BE2C (cell line): ENCODE measurements at regions not wholly inside any gene's neighbourhood (a gene's known extent, or its start where the extent isn't known, plus 50 kb on each side); places are given as distances from the start of the nearest gene placed in this dataset.

ENCODE experiments used
- DNase-seq: peaks from one replicate; pipeline ENCODE4 v3.0.0-alpha.2; 2020
- H3K27me3 ChIP-seq: fragments of 250-450 bp; sonication (Bioruptor Pico); 2 replicates; pipeline ENCODE4 v1.5.1; 2020; ENCODE audit warnings: mild to moderate bottlenecking
- H3K36me3 ChIP-seq: fragments of 250-450 bp; sonication (Bioruptor Pico); 2 replicates; pipeline ENCODE4 v1.5.1; 2020; ENCODE audit warnings: mild to moderate bottlenecking
- H3K4me1 ChIP-seq: fragments of 250-450 bp; sonication (Bioruptor Pico); 2 replicates; pipeline ENCODE4 v1.5.1; 2020
- H3K4me3 ChIP-seq: 2 replicates; pipeline ENCODE4 v1.5.1; 2011; ENCODE audit warnings: low read depth, low read length
- H3K9me3 ChIP-seq: fragments of 250-450 bp; sonication (Bioruptor Pico); 2 replicates; pipeline ENCODE4 v1.5.1; 2020
- TF ChIP-seq, protein P1 (sequence below): IDR thresholded peaks from 2 replicates; pipeline ENCODE4 v1.5.1; 2012; ENCODE audit warnings: mild to moderate bottlenecking, low read depth, low read length

DNA sequence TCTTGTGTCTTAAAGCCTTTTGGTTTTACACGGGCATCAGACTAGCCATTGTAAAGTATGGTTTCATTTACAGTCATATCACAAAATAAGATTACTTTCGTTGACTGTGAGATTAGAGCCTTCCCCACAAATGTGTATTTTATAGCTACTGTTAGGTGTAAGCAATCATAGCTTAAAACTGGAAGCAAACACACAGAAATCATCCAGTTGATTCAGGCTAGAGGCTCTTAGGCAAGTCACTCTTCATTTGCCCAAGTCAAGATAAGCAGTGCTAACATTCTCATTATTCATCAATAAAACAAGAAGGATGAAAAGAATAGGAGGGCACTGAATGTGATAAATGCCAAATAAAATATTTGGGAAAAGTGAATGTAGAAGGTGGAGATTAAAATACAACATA is 448.7 kb upstream of the FAM241A start:
- DNase-seq = no peak
- H3K4me3 ChIP-seq = no peak overlapping the region
- no peaks in the 10 kb centered on the region for H3K4me1 ChIP-seq
- no peaks in the 10 kb centered on the region for H3K9me3 ChIP-seq
- H3K36me3 ChIP-seq = no peaks in the 10 kb centered on the region
- TF ChIP-seq, protein P1, sequence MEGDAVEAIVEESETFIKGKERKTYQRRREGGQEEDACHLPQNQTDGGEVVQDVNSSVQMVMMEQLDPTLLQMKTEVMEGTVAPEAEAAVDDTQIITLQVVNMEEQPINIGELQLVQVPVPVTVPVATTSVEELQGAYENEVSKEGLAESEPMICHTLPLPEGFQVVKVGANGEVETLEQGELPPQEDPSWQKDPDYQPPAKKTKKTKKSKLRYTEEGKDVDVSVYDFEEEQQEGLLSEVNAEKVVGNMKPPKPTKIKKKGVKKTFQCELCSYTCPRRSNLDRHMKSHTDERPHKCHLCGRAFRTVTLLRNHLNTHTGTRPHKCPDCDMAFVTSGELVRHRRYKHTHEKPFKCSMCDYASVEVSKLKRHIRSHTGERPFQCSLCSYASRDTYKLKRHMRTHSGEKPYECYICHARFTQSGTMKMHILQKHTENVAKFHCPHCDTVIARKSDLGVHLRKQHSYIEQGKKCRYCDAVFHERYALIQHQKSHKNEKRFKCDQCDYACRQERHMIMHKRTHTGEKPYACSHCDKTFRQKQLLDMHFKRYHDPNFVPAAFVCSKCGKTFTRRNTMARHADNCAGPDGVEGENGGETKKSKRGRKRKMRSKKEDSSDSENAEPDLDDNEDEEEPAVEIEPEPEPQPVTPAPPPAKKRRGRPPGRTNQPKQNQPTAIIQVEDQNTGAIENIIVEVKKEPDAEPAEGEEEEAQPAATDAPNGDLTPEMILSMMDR = no peak
- H3K27me3 ChIP-seq = no peaks in the 10 kb centered on the region

DNA sequence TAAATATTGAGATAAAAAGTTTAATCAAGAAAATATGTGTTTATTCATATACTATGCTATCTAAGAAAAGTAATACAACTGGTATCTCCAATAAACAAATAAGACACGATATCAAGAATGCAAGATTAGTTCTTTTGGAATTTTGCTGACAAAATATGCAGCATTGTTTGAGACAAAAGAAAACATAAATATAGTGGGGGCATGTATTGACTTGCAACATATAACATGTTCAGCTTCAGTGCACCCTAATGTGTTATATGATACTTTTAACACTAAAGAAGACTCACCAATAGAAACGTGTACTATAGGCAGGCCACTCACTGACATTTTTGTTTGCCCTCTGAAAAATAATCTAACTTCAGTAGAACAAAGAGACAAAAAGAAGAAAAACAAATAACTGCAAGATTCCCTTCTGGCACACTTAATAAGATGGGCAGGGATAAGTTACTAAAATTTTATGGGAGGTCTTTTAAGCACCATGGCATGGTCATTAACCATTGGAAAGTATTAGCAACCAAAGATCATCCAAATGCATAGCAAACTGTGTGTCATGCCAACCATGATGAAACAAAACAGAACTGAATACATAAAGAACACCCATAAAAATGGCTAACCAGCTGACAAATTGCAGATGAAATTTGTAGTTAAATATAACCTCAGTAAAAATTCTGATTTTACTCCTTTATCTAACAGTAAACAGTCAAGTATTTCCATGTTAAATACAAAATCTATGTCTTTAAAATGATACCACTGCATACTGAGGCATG is 447.9 kb upstream of the FAM241A start:
- H3K27me3 ChIP-seq = no peaks in the 10 kb centered on the region
- H3K36me3 ChIP-seq = no peaks in the 10 kb centered on the region
- no peak overlapping the region for H3K4me3 ChIP-seq
- H3K4me1 ChIP-seq = no peaks in the 10 kb centered on the region
- TF ChIP-seq, protein P1 = no peak
- no peaks in the 10 kb centered on the region for H3K9me3 ChIP-seq
- no peak for DNase-seq

DNA sequence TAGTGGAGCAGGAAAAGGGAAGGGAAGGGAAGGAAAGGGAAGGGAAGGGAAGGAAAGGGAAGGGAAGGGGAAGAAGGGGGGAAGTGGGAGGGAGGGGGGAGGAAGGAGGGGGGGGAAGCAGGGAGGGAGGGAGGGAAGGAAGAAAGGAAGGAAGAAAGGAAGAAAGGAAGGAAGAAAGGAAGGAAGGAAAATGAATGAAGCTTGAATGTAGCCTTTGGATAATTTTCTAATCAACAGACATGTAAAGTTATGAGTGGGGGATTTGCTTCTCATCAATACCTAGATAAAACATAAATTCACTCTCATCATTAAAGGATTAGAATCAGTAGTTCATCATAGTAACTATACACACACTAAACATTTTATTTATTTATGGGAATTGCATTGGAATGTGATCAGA is 446.9 kb upstream of the FAM241A start:
- no peaks in the 10 kb centered on the region for H3K4me1 ChIP-seq
- TF ChIP-seq, protein P1 = no peak
- H3K27me3 ChIP-seq = no peaks in the 10 kb centered on the region
- no peak for DNase-seq
- H3K36me3 ChIP-seq = no peaks in the 10 kb centered on the region
- no peaks in the 10 kb centered on the region for H3K9me3 ChIP-seq
- H3K4me3 ChIP-seq = no peak overlapping the region

DNA sequence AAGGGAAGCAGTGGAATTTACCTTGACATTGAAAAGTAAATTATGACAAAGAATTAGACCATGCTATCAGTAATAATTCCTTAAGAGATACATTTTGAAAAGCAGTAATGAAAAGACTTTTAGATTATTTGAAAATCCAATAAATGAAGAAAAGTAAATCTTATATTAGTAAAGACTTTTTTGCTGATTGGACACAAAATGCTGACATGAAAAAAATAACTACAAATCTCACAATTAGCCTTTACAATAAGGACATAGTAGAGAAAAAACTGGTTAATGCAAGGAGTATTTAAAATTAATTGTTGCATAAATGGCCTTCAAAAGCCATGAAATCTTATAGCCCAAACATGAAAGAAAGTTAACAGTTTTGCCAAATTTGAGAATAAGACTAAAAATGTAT is 446.1 kb upstream of the FAM241A start:
- H3K4me3 ChIP-seq = no peak overlapping the region
- no peaks in the 10 kb centered on the region for H3K4me1 ChIP-seq
- H3K36me3 ChIP-seq = no peaks in the 10 kb centered on the region
- TF ChIP-seq, protein P1 = no peak
- H3K9me3 ChIP-seq = no peaks in the 10 kb centered on the region
- H3K27me3 ChIP-seq = no peaks in the 10 kb centered on the region
- no peak for DNase-seq

DNA sequence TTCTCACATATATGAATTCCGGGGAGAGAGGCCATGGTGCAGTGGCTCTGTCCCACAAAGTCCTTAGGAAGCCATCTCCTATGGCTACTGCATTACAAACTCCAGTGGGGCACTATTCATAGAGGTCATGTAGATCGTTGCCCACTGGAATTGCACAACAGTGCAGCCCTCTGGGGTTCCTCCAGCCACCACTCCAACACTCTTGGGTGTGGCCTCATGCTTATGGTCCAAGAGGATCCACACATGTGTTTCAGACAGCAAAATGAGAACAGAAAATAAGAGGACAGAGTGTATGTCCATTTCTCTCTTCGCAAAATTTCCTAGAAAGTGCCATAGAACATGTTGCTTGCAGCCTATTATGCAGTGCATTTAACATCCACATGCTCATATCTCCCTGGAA is 444.2 kb upstream of the FAM241A start:
- no peak for DNase-seq
- H3K4me1 ChIP-seq = no peaks in the 10 kb centered on the region
- TF ChIP-seq, protein P1 = no peak

DNA sequence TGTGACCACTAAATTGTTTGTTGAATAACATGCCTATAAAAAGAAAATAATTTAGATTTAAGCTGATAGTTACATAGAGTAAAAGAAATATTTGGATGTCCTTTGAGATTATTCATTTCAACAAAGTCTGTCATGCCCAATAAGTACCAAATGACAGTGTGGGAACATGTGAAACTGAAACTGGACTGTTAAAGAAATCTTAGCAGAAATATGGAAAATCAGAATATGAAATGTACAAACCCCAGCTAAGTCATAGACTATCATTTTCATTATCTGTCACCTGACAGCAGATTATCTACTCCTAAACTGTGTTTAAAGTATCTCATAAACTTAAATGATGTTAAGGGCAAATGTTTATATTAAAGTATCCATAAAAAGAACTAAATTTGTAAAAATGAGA is 437.8 kb upstream of the FAM241A start:
- H3K36me3 ChIP-seq = no peaks in the 10 kb centered on the region
- H3K27me3 ChIP-seq = no peaks in the 10 kb centered on the region
- TF ChIP-seq, protein P1 = no peak
- H3K4me3 ChIP-seq = no peak overlapping the region
- no peaks in the 10 kb centered on the region for H3K9me3 ChIP-seq
- no peak for DNase-seq
- no peaks in the 10 kb centered on the region for H3K4me1 ChIP-seq

More for the DNA sequence above, 444.2 kb upstream of the FAM241A start:
- Histone ChIP-seq H3K4me3 (no peak overlapping the region), H3K27me3 (no peaks in the 10 kb centered on the region), H3K9me3 (no peaks in the 10 kb centered on the region), H3K36me3 (no peaks in the 10 kb centered on the region)
